IMR-90 (cell line): ENCODE measurements at regions not wholly inside any gene's neighbourhood (a gene's known extent, or its start where the extent isn't known, plus 50 kb on each side); places are given as distances from the start of the nearest gene placed in this dataset.

ENCODE experiments used
- ATAC-seq: fragments of 200-7000 bp; cut with Tn5 transposase; 2 replicates; pipeline ENCODE4 v1.9.1; 2020; ENCODE audit warnings: low read depth, mild to moderate bottlenecking, moderate library complexity
- BruUV-seq: library from RNA; stranded (reverse); fragments of 400-500 nt; replicated peaks from 2 replicates; lab custom pipeline; 2021; lab: Mats Ljungman, UMichigan
- CTCF ChIA-PET: fragments of 300-600 bp; formaldehyde crosslinking; extraction: SDS; loops from one replicate; lab custom pipeline; 2021; ENCODE audit warnings: antibody characterized with exemption; lab: Yijun Ruan, JAX
- POLR2A ChIA-PET: fragments of 300-600 bp; sonication (Branson Sonifier 250); formaldehyde crosslinking; loops from one replicate; lab custom pipeline; 2022; ENCODE audit warnings: antibody characterized with exemption; ENCODE audit not compliant: unreplicated experiment; lab: Charles Lee
- DNase-seq: peaks from one replicate; pipeline ENCODE4 v3.0.0; 2013
- H2AFZ ChIP-seq: replicated peaks from 2 replicates; pipeline ENCODE3; 2013; ENCODE audit warnings: low read length, mild to moderate bottlenecking; ENCODE audit not compliant: poor library complexity
- H2AK5ac ChIP-seq: 2 replicates; pipeline ENCODE4 v1.6.1; 2013; ENCODE audit warnings: low read depth, low read length, inconsistent platforms
- H2AK9ac ChIP-seq: replicated peaks from 2 replicates; pipeline ENCODE3; 2013; ENCODE audit warnings: mild to moderate bottlenecking, low read depth, low read length, moderate library complexity; ENCODE audit not compliant: poor library complexity
- H2BK120ac ChIP-seq: 2 replicates; pipeline ENCODE4 v1.6.1; 2013; ENCODE audit warnings: low read depth, low read length, inconsistent platforms
- H2BK15ac ChIP-seq: 3 replicates; pipeline ENCODE4 v1.6.1; 2013; ENCODE audit warnings: low read depth, low read length, inconsistent platforms
- H2BK20ac ChIP-seq: 2 replicates; pipeline ENCODE4 v1.6.1; 2013; ENCODE audit warnings: low read depth, mild to moderate bottlenecking, inconsistent platforms, low read length, moderate library complexity
- H2BK5ac ChIP-seq: 2 replicates; pipeline ENCODE4 v1.6.1; 2013; ENCODE audit warnings: mild to moderate bottlenecking, low read depth, low read length, inconsistent platforms; ENCODE audit not compliant: poor library complexity, severe bottlenecking
- H3K14ac ChIP-seq: replicated peaks from 2 replicates; pipeline ENCODE4 v1.6.1; 2013; ENCODE audit warnings: low read depth, low read length, inconsistent platforms
- H3K18ac ChIP-seq: 2 replicates; pipeline ENCODE4 v1.6.1; 2013; ENCODE audit warnings: low read depth, low read length, control low read depth
- H3K23ac ChIP-seq: 2 replicates; pipeline ENCODE4 v1.6.1; 2013; ENCODE audit warnings: low read depth, low read length, inconsistent platforms
- H3K27ac ChIP-seq: 2 replicates; pipeline ENCODE4 v1.5.1; 2013; ENCODE audit warnings: mild to moderate bottlenecking, control low read depth, low read length; ENCODE audit not compliant: insufficient read depth
- H3K27me3 ChIP-seq: 2 replicates; pipeline ENCODE4 v1.6.1; 2013; ENCODE audit warnings: low read length; ENCODE audit not compliant: control insufficient read depth, insufficient read depth
- H3K36me3 ChIP-seq: 2 replicates; pipeline ENCODE4 v1.6.1; 2013; ENCODE audit warnings: low read length, mixed read lengths; ENCODE audit not compliant: control insufficient read depth, insufficient read depth
- H3K4ac ChIP-seq: 2 replicates; pipeline ENCODE4 v1.6.1; 2013; ENCODE audit warnings: low read depth, low read length, inconsistent platforms
- H3K4me1 ChIP-seq: 2 replicates; pipeline ENCODE4 v1.6.1; 2013; ENCODE audit warnings: low read length, mixed read lengths; ENCODE audit not compliant: control insufficient read depth, insufficient read depth
- H3K4me2 ChIP-seq: 2 replicates; pipeline ENCODE4 v1.6.1; 2013; ENCODE audit warnings: low read depth, mild to moderate bottlenecking, control low read depth, low read length, moderate library complexity
- H3K4me3 ChIP-seq: 2 replicates; pipeline ENCODE4 v1.5.1; 2013; ENCODE audit warnings: low read depth, mild to moderate bottlenecking, control low read depth, low read length, moderate library complexity; ENCODE audit not compliant: insufficient read depth
- H3K56ac ChIP-seq: 2 replicates; pipeline ENCODE4 v1.6.1; 2013; ENCODE audit warnings: low read length, inconsistent platforms; ENCODE audit not compliant: insufficient read depth; ENCODE audit errors: extremely low read depth
- H3K79me1 ChIP-seq, 2 experiments: 2 replicates each; pipeline ENCODE4 v1.6.1; 2013; ENCODE audit warnings: low read length in 2 of 2, inconsistent platforms in 1 of 2, low read depth in 1 of 2
- H3K9ac ChIP-seq: 2 replicates; pipeline ENCODE4 v1.6.1; 2013; ENCODE audit warnings: low read depth, low read length, control low read depth
- H3K9me1 ChIP-seq: 2 replicates; pipeline ENCODE4 v1.6.1; 2013; ENCODE audit warnings: low read length, inconsistent platforms; ENCODE audit not compliant: insufficient read depth
- H3K9me3 ChIP-seq: 2 replicates; pipeline ENCODE4 v1.6.1; 2013; ENCODE audit warnings: low read length; ENCODE audit not compliant: control insufficient read depth, insufficient read depth
- H4K20me1 ChIP-seq: 2 replicates; pipeline ENCODE4 v1.6.1; 2013; ENCODE audit warnings: low read length, inconsistent platforms; ENCODE audit not compliant: insufficient read depth
- H4K5ac ChIP-seq: 2 replicates; pipeline ENCODE4 v1.6.1; 2013; ENCODE audit warnings: mild to moderate bottlenecking, low read depth, low read length, control low read depth
- H4K8ac ChIP-seq, 2 experiments: 2 replicates each; pipeline ENCODE4 v1.6.1; 2013; ENCODE audit warnings: low read depth in 2 of 2, low read length in 2 of 2, control low read depth in 1 of 2, inconsistent platforms in 1 of 2
- H4K91ac ChIP-seq: 2 replicates; pipeline ENCODE4 v1.6.1; 2013; ENCODE audit warnings: low read depth, low read length, inconsistent platforms; ENCODE audit not compliant: insufficient read depth
- BHLHE40 ChIP-seq: fragments of 150-350 bp; IDR thresholded peaks from 2 replicates; pipeline ENCODE4 v1.6.1; 2016; ENCODE audit warnings: mild to moderate bottlenecking, low read depth, low read length
- CEBPB ChIP-seq: IDR thresholded peaks from 2 replicates; pipeline ENCODE4 v1.6.1; 2012; ENCODE audit warnings: low read depth, low read length, improper control_type of control experiment
- CHD1 ChIP-seq: IDR thresholded peaks from 2 replicates; pipeline ENCODE4 v1.6.1; 2012; ENCODE audit warnings: low read depth, low read length, improper control_type of control experiment
- CTCF ChIP-seq: conservative IDR thresholded peaks from 2 replicates; pipeline ENCODE4 v1.5.1; 2012; ENCODE audit warnings: mild to moderate bottlenecking, low read depth, low read length, improper control_type of control experiment
- ELK1 ChIP-seq: fragments of 150-350 bp; IDR thresholded peaks from 2 replicates; pipeline ENCODE4 v1.6.1; 2016; ENCODE audit warnings: low read depth, mild to moderate bottlenecking, low read length, moderate library complexity, borderline replicate concordance
- FOS ChIP-seq: fragments of 150-350 bp; IDR thresholded peaks from 2 replicates; pipeline ENCODE4 v1.6.1; 2016; ENCODE audit warnings: low read depth, low read length
- MAFK ChIP-seq: IDR thresholded peaks from 2 replicates; pipeline ENCODE4 v1.6.1; 2012; ENCODE audit warnings: low read depth, low read length, improper control_type of control experiment
- MAZ ChIP-seq: IDR thresholded peaks from 2 replicates; pipeline ENCODE4 v1.6.1; 2012; ENCODE audit warnings: low read depth, mild to moderate bottlenecking, low read length, improper control_type of control experiment, moderate library complexity, borderline replicate concordance
- MXI1 ChIP-seq: IDR thresholded peaks from 2 replicates; pipeline ENCODE4 v1.6.1; 2012; ENCODE audit warnings: low read depth, mild to moderate bottlenecking, low read length, moderate library complexity, borderline replicate concordance
- NFE2L2 ChIP-seq: fragments of 150-350 bp; IDR thresholded peaks from 2 replicates; pipeline ENCODE4 v1.6.1; 2016; ENCODE audit warnings: low read depth, mild to moderate bottlenecking, low read length
- POLR2A ChIP-seq: IDR thresholded peaks from 2 replicates; pipeline ENCODE4 v1.6.1; 2012; ENCODE audit warnings: mild to moderate bottlenecking, low read depth, low read length
- RAD21 ChIP-seq: IDR thresholded peaks from 2 replicates; pipeline ENCODE4 v1.6.1; 2012; ENCODE audit warnings: low read length, improper control_type of control experiment
- RCOR1 ChIP-seq: IDR thresholded peaks from 2 replicates; pipeline ENCODE4 v1.6.1; 2012; ENCODE audit warnings: mild to moderate bottlenecking, low read length, improper control_type of control experiment; ENCODE audit not compliant: insufficient replicate concordance
- RFX5 ChIP-seq: IDR thresholded peaks from 2 replicates; pipeline ENCODE4 v1.8.0; 2012; ENCODE audit warnings: low read depth, mild to moderate bottlenecking, low read length, moderate library complexity
- SMC3 ChIP-seq: fragments of 150-350 bp; IDR thresholded peaks from 2 replicates; pipeline ENCODE4 v1.6.1; 2016; ENCODE audit warnings: low read depth, mild to moderate bottlenecking, antibody characterized with exemption, low read length, moderate library complexity
- USF2 ChIP-seq: fragments of 150-350 bp; IDR thresholded peaks from 2 replicates; pipeline ENCODE4 v1.6.1; 2017; ENCODE audit warnings: mild to moderate bottlenecking, antibody characterized with exemption, low read length, low read depth
- WGBS, 2 experiments: methylation state at CpG; one replicate each; pipeline versions ENCODE4 v1.1.5 to v1.1.7; 2013; ENCODE audit warnings: missing lambda C conversion rate in 2 of 2; ENCODE audit not compliant: insufficient read length in 1 of 2; ENCODE audit errors: extremely low coverage in 2 of 2; 5-methylcytosine and 5-hydroxymethylcytosine counted together
- dilution Hi-C: fragments of 300-500 bp; cut with HindIII; formaldehyde crosslinking; loops from one replicate; pipeline ENCODE4 v1.14.3; 2018; ENCODE audit warnings: low sequenced_read_pairs; ENCODE audit not compliant: unreplicated experiment
- in situ Hi-C: fragments of 300-500 bp; cut with MboI; formaldehyde crosslinking; loops from 3 replicates; pipeline ENCODE4 v1.14.3; 2019; ENCODE audit warnings: low sequenced_read_pairs, inconsistent platforms, mixed read lengths
- intact Hi-C: fragments of 100-400 bp; cut with micrococcal nuclease; formaldehyde crosslinking; loops from 2 replicates; pipeline ENCODE4 v1.10.0; 2022

GRCh38 chr2:107548216-107548615 is 278.5 kb upstream of the RGPD4 start:
- no peak overlapping the region for H2BK5ac ChIP-seq
- no peaks in the 10 kb centered on the region for H3K9me3 ChIP-seq
- no peak overlapping the region for H3K4me3 ChIP-seq
- H3K4me1 ChIP-seq, result no peaks in the 10 kb centered on the region
- H3K36me3 ChIP-seq, result no peaks in the 10 kb centered on the region
- in situ Hi-C loops, result no loop called here
- TF ChIP-seq CHD1 (no peak), BHLHE40 (no peak), RAD21 (no peak), MAFK (no peak), RFX5 (no peak), FOS (no peak), RCOR1 (no peak), USF2 (no peak), MXI1 (no peak), MAZ (no peak), ELK1 (no peak), SMC3 (no peak), CEBPB (no peak), CTCF (no peak), NFE2L2 (no peak), POLR2A (no peak)
- H2BK20ac ChIP-seq, result no peak overlapping the region
- no peak overlapping the region for H3K18ac ChIP-seq
- H2AK9ac ChIP-seq, result no peak overlapping the region
- H2AK5ac ChIP-seq, result no peak overlapping the region
- no peak overlapping the region for H3K56ac ChIP-seq
- H3K27ac ChIP-seq, result no peak overlapping the region
- H3K9me1 ChIP-seq, result no peaks in the 10 kb centered on the region
- no peak overlapping the region for H3K9ac ChIP-seq
- no peak overlapping the region for H2BK120ac ChIP-seq
- ChIA-PET CTCF (no interaction called here), POLR2A (no interaction called here)
- no peak overlapping the region for H3K4ac ChIP-seq
- no peak overlapping the region for H4K91ac ChIP-seq
- intact Hi-C loops, result no loop called here
- no peaks in the 10 kb centered on the region for H3K27me3 ChIP-seq
- H3K4me2 ChIP-seq, result no peak overlapping the region
- no peak for ATAC-seq
- no peaks in the 10 kb centered on the region for H3K79me1 ChIP-seq
- H4K5ac ChIP-seq, result no peak overlapping the region
- no peak overlapping the region for H3K23ac ChIP-seq
- no peak overlapping the region for H3K14ac ChIP-seq
- no peak overlapping the region for H2BK15ac ChIP-seq
- H2AFZ ChIP-seq, result no peak overlapping the region
- no TSS peak for BruUV-seq
- H4K20me1 ChIP-seq, result no peaks in the 10 kb centered on the region
- no peak overlapping the region for H4K8ac ChIP-seq
- dilution Hi-C loops, result no loop called here
- 50% methylated on average over 1 of the region's 1 CpG; no CpG with 5 or more reads in 1 of the 2 experiments for WGBS, 2 experiments
- no peak for DNase-seq
